Fibroblast of pulmonary artery (primary cell): ENCODE measurements at regions not wholly inside any gene's neighbourhood (a gene's known extent, or its start where the extent isn't known, plus 50 kb on each side); places are given as distances from the start of the nearest gene placed in this dataset.

ENCODE experiments used
- DNase-seq: peaks from one replicate; pipeline ENCODE4 v3.0.0-alpha.2; 2010; ENCODE audit warnings: low read depth
- H3K4me3 ChIP-seq: replicated peaks from 2 replicates; pipeline ENCODE4 v1.5.1; 2011; ENCODE audit warnings: low read depth, mild to moderate bottlenecking, control low read depth, low read length, moderate library complexity
- TF ChIP-seq, protein P1 (sequence below): IDR thresholded peaks from 2 replicates; pipeline ENCODE4 v1.5.1; 2011; ENCODE audit warnings: mild to moderate bottlenecking, control low read depth, low read length, inconsistent platforms; ENCODE audit errors: missing control alignments

DNA sequence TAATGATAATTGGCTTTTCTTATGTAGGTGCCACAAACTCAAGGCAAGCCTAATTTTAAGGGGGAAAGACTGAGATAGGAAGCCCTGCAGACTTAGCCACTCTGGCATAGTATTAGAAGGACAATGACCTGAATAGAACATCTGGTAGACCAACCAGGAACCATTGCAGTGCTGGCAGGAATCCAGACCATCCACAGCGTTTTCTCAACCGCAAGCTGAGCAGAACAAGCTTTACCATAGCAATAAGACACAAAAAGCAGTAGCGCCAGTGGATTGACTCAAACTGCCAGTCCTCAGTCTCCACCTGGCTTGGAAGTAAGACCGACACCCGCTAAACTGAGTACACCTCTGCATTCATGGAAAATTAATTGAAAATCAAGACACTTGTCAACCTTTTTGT, 141.3 kb upstream of the LPAR1 start:
- TF ChIP-seq, protein P1, sequence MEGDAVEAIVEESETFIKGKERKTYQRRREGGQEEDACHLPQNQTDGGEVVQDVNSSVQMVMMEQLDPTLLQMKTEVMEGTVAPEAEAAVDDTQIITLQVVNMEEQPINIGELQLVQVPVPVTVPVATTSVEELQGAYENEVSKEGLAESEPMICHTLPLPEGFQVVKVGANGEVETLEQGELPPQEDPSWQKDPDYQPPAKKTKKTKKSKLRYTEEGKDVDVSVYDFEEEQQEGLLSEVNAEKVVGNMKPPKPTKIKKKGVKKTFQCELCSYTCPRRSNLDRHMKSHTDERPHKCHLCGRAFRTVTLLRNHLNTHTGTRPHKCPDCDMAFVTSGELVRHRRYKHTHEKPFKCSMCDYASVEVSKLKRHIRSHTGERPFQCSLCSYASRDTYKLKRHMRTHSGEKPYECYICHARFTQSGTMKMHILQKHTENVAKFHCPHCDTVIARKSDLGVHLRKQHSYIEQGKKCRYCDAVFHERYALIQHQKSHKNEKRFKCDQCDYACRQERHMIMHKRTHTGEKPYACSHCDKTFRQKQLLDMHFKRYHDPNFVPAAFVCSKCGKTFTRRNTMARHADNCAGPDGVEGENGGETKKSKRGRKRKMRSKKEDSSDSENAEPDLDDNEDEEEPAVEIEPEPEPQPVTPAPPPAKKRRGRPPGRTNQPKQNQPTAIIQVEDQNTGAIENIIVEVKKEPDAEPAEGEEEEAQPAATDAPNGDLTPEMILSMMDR = no peak
- DNase-seq = no peak
- H3K4me3 ChIP-seq = no peak overlapping the region

DNA sequence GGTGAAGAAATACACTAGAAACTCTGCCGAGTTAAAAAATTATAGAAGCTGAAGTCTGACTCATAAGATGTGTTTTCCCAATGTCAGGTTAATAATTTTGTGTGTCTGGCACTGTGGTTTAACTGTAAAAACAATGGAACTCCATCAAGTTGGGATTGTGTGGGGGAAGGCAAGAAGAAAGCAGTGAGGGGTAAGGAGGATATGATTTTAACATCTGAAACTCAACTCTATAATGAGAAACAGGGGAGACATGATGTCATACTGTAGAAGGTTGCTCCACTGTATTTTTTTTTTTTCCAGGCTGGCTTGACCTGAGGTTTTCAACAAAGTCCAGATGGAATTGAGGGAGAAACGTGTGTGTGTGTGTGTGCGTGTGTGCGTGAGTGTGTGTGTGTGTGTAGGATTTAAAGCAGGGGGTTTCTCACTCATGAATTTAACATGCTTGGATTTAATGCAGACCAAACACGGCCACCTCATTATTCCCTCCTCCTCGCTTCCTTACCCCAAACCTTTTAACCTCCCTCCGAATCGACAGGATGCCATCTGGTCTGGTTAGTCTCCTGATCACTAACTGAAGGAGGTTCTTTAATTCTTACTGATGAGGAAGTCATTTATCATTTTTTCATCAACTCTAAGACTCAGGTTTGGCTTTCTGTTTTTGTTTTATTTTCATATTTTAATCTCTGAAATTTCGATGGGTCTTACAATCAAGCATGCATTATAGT, 140.2 kb upstream of the LPAR1 start:
- peak; percentile 50 for DNase-seq
- H3K4me3 ChIP-seq = no peak overlapping the region
- TF ChIP-seq, protein P1 = no peak

DNA sequence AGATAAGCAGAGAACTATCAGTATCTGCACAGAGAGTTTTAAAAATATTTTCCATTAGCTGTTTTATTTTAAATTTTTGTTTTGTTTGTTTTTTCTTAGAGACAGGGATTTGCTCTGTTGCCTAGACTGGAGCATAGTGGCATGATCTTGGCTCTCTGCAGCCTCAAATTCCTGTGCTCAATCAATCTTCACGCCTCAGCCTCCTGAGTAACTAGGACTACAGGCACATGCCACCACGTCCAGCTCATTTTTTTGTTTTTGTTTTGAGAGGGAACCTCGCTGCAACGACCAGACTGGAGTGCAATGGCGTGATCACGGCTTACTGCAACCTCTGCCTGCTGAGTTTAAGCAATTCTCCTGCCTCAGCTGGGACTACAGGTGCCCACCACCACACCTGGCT, 138.2 kb upstream of the LPAR1 start:
- no peak for DNase-seq
- TF ChIP-seq, protein P1 = no peak
- no peak overlapping the region for H3K4me3 ChIP-seq

DNA sequence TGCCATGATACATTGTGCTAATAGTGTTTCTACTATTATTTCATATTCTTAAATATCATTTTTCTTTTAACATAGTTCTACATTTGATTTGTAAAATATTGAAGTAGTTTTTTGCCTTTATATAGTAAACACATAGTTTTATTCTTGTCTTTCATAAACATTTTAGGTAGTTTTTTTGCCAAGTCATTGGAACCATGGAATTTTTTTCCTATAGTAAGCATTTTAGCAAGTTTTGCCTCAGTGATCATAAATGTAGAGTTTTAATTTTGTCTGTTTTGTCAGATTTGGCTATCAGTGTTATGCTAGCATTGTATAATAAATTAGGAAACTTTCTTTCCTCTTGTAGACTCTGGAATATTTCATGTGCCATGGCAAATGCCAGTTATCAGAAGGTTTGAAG, 137.1 kb upstream of the LPAR1 start:
- DNase-seq = no peak
- TF ChIP-seq, protein P1 = no peak
- no peak overlapping the region for H3K4me3 ChIP-seq

DNA sequence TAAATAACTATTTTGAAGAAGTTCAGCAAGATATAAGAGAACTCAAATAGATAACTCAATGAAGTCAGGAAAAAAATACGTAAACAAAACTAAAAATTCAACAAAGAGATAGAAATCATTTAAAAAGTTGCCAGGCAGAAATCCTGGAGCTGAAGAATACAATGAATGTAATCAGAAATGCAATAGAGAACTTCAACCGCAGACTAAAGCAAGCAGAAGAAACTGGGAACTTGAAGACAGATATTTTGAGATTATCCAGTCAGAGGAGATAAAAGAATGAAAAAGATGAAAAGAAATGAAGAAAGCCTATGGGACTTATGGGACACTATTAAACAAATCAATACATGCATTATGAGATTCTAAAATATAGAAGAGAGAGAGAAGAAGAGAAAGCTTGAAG, 129.1 kb upstream of the LPAR1 start:
- DNase-seq = no peak
- TF ChIP-seq, protein P1 = no peak

DNA sequence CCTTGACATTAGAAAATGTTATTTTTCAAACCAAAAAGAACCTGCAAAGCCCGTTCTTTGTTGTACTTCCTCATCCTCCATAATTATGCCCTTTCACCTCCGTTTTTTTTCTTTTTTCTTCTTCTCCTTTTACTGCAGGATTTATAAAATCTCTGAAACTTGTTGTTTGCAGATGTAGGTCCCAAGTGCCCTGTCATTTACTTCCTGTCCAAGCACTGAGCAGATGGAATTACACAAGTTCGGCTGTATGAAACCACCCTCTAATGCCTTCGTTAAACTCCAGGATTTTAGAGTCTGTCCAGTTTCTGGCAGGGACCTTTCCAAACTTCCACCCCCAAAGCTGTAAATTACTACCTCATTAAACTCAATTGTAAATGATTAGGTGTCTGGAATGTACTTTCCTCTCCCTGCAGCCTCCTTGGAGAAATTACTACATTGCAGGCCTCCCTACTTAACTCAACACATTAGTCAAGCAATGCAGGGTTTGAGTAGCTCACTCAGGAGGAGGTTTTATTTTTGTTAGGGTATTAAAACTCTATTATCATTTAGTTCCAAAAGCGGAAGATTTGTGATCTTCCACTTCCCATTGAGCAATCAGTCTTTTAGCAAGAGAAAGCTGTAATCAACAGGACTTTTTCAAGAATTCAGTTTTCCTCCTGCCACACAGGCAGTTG, 125.6 kb upstream of the LPAR1 start:
- TF ChIP-seq, protein P1 = no peak
- peak; percentile 40 for DNase-seq
- no peak overlapping the region for H3K4me3 ChIP-seq

More for the DNA sequence above, 129.1 kb upstream of the LPAR1 start:
- no peak overlapping the region for H3K4me3 ChIP-seq

DNA sequence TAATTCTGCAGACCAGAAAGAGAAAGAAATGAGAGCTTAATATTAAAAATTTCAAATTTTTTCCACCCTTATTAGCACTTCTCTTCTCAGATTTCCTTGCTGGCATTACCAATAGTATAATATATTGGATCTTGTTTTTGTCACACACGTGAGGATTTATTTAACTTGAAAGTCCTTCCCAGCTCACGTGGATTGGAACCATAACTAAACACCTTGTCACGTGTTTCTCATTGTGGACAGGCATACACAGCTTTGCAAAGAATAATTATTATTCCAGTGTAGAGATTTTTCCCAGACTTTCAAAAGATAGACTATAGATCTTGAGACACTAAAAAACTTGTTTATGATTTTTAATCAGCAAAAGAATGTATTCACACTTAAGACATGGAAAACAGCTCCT, 123.8 kb upstream of the LPAR1 start:
- H3K4me3 ChIP-seq = no peak overlapping the region
- TF ChIP-seq, protein P1 = no peak
- DNase-seq = no peak
